Activated naive CD4-positive, alpha-beta T cell treated with anti-CD3 and anti-CD28 coated beads for 36 hours (primary cell): ENCODE measurements at regions not wholly inside any gene's neighbourhood (a gene's known extent, or its start where the extent isn't known, plus 50 kb on each side); places are given as distances from the start of the nearest gene placed in this dataset.

Source experiments
- CTCF ChIA-PET: fragments of 350-600 bp; sonication (Branson Sonifier 250); formaldehyde crosslinking; loops from one replicate; lab custom pipeline; 2021; ENCODE audit warnings: antibody characterized with exemption; lab: Charles Lee
- DNase-seq: peaks from one replicate; pipeline ENCODE4 v3.0.0-alpha.2; 2020
- H3K27ac Mint-ChIP-seq: one replicate; pipeline ENCODE4 v1.8.0; 2021; ENCODE audit warnings: mild to moderate bottlenecking, mixed read lengths
- H3K27me3 Mint-ChIP-seq: one replicate; pipeline ENCODE4 v1.8.0; 2021; ENCODE audit warnings: low read depth, mixed read lengths
- H3K36me3 Mint-ChIP-seq: one replicate; pipeline ENCODE4 v1.8.0; 2021; ENCODE audit warnings: low read depth, mixed read lengths
- H3K4me1 Mint-ChIP-seq: one replicate; pipeline ENCODE4 v1.8.0; 2021; ENCODE audit warnings: low read depth, mixed read lengths
- H3K4me3 Mint-ChIP-seq: one replicate; pipeline ENCODE4 v1.8.0; 2021; ENCODE audit warnings: mild to moderate bottlenecking, moderate library complexity, mixed read lengths
- H3K9me3 Mint-ChIP-seq: one replicate; pipeline ENCODE4 v1.8.0; 2021; ENCODE audit warnings: mixed read lengths
- intact Hi-C: fragments of 100-400 bp; cut with micrococcal nuclease; formaldehyde crosslinking; loops from one replicate; pipeline ENCODE4 v1.15.1; 2023

DNA sequence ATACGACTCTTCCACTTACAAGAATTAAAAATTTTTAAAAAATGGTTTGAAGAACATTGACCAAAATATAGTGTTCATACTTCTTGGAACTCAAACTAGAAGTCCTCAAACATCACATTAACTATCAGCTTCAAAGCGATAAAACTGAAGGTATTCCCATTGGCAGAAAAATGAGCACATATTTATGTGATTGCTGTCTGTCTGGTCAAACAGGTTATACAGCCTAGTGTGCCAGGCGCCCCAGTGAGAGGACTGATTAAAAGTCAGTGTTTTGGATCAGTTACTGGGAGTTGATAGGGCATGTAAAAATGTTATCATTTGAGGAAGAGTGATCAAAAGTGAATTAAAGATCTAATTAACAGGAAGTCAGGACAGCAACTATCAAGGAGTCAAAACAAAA is 738.8 kb downstream of the HDGFL1 start:
- intact Hi-C loops, result no loop called here
- Mint-ChIP-seq H3K36me3 (no peaks in the 10 kb centered on the region), H3K27me3 (no peaks in the 10 kb centered on the region), H3K9me3 (no peaks in the 10 kb centered on the region), H3K4me3 (no peak overlapping the region), H3K4me1 (no peaks in the 10 kb centered on the region), H3K27ac (no peak overlapping the region)
- CTCF ChIA-PET, result interaction anchor here (0.7 kb wide), 1 partner anchor 1124 kb away, joined by 3 read pairs; no protein-coding TSS in a partner anchor
- no peak for DNase-seq

DNA sequence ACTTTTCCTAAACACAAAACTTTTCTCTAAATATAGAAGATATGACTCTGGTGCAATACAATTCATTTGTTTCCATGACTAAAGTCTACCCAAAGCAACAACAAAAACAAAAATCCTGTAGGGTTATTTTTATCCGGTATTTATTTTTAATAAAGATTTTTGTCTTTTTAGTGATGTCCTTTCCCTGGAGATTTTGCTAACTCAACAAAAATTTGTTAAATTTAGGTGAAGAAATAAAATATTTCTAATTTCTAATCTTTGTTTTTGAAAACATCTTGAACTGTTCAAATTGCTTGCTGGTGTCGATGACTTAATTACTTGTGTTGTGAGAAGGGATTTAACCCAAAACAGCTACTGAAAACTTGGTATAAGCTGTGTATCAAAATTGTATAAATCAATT is 741.8 kb downstream of the HDGFL1 start:
- no peak for DNase-seq
- CTCF ChIA-PET, result no interaction called here
- H3K4me1 Mint-ChIP-seq, result no peaks in the 10 kb centered on the region
- no peak overlapping the region for H3K27ac Mint-ChIP-seq
- intact Hi-C loops, result no loop called here
- H3K9me3 Mint-ChIP-seq, result no peaks in the 10 kb centered on the region
- H3K27me3 Mint-ChIP-seq, result no peaks in the 10 kb centered on the region
- no peaks in the 10 kb centered on the region for H3K36me3 Mint-ChIP-seq
- no peak overlapping the region for H3K4me3 Mint-ChIP-seq

DNA sequence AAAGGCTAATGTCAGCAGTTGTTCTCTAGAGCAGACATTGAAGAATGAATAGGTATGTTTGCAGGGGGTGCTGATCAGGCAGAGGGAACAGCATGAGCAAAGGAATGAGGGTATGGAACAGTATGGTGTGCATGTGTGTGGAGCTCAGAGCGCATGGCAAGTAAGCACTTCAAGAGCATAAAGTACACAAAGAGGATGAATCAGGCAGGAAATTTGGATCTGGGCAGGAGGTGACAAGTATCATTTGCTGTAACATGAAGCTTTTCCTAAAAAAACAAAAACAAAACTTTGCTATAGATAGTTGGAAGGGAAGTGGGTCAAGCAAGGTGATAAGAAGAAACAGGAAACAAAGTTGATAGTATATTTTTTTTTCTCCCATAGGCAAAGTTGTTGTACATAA is 746.8 kb downstream of the HDGFL1 start:
- Mint-ChIP-seq H3K27me3 (no peaks in the 10 kb centered on the region), H3K9me3 (no peaks in the 10 kb centered on the region), H3K27ac (no peak overlapping the region), H3K4me1 (no peaks in the 10 kb centered on the region), H3K4me3 (no peak overlapping the region), H3K36me3 (no peaks in the 10 kb centered on the region)
- intact Hi-C loops, result no loop called here
- no peak for DNase-seq
- CTCF ChIA-PET, result interaction anchor here (0.5 kb wide), 1 partner anchor 42 kb away, joined by 4 read pairs; no protein-coding TSS in a partner anchor

DNA sequence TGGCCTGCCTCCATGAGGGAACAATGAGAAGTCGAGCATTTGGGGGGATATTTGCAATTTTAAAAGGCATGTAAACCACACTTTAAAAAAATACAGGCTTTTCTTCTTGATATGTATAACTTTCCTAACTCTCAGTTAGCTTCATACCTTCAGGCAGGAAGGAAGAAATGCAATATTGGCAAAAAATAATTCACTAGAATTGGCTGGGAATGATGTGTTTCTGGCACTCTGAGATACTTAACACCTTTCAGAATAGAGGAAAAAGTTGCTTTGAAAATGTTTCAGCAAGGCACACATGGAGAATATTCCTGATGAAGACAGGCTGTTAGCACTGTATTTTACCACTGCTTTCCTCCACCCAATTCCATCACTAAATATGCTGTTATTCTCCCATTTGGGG is 747.6 kb downstream of the HDGFL1 start:
- Mint-ChIP-seq H3K9me3 (no peaks in the 10 kb centered on the region), H3K4me1 (no peaks in the 10 kb centered on the region), H3K27me3 (no peaks in the 10 kb centered on the region), H3K27ac (no peak overlapping the region), H3K36me3 (no peaks in the 10 kb centered on the region), H3K4me3 (no peak overlapping the region)
- DNase-seq, result no peak
- CTCF ChIA-PET, result no interaction called here
- intact Hi-C loops, result no loop called here

DNA sequence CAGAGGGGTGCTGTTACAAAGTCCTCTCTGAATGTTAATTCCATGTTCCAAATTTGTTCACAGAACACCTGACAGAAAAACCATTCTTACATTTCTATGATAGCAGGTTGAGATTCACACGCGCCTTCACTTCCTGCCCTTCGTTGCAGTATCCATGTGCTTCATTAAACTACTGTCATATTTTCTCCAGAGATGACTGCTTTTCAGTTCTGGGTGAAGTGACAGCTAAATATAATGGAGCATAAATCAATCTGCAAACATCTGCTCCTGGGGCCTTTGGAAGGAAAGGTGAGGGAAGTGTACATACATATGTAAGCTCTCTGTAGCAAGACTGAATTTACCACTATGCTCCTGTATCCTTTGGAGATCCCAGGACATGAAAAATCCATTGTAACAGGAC is 750.2 kb downstream of the HDGFL1 start:
- intact Hi-C loops, result no loop called here
- Mint-ChIP-seq H3K9me3 (no peaks in the 10 kb centered on the region), H3K27ac (no peak overlapping the region), H3K4me1 (no peaks in the 10 kb centered on the region), H3K36me3 (no peaks in the 10 kb centered on the region), H3K4me3 (no peak overlapping the region), H3K27me3 (no peaks in the 10 kb centered on the region)
- CTCF ChIA-PET, result no interaction called here
- DNase-seq, result no peak

DNA sequence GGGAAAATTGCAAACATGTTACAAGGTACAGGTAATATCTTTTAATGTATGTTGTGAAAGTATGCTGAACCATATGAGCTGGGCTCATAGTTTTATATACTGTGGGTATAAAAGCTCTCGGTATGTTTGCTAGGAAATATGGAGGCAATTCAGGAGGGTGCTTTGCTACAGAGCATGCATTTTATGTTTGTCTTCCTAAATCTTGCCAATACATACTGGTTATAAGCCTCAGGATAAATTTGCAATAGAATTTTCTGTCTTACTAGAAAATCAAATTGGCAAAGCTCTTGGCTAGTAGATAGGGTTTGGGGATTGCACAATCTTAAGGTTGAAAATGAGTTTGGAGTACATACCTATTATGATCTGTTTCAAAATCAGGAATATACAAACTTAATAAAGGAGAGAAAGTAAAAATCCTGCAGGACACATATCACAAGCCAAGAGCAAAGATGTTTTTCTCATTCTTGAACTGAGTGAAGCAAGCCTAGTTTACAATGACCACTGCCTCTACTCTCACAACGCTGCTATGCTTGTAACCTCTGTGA is 751.2 kb downstream of the HDGFL1 start:
- Mint-ChIP-seq H3K27ac (no peak overlapping the region), H3K9me3 (no peaks in the 10 kb centered on the region), H3K4me1 (no peaks in the 10 kb centered on the region), H3K4me3 (no peak overlapping the region), H3K27me3 (no peaks in the 10 kb centered on the region), H3K36me3 (no peaks in the 10 kb centered on the region)
- intact Hi-C loops, result no loop called here
- CTCF ChIA-PET, result no interaction called here
- no peak for DNase-seq

DNA sequence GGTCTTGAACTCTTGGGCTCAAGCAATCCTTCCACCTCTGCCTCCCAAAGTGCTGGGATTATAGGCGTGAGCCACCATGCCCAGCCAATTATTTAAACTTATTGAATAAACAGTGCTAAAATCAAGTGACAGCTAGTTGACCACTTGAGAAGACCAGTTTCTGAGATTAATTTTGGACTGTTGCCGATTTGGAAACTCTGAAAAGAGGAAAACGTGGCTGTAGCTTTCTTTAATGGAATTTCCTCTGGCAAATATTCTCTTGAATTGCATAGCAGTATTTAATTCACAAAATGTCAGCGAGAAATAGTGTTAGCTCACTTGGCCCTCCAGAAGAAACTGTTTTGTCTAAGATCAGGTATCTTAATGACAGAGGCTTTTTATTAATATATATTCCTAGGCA is 754.5 kb downstream of the HDGFL1 start:
- no peaks in the 10 kb centered on the region for H3K36me3 Mint-ChIP-seq
- no peak overlapping the region for H3K4me3 Mint-ChIP-seq
- no peak for DNase-seq
- CTCF ChIA-PET, result no interaction called here
- H3K9me3 Mint-ChIP-seq, result peaks cover 3% of the 10 kb centered on the region
- H3K27ac Mint-ChIP-seq, result no peak overlapping the region
- intact Hi-C loops, result no loop called here
- H3K27me3 Mint-ChIP-seq, result no peaks in the 10 kb centered on the region
- no peaks in the 10 kb centered on the region for H3K4me1 Mint-ChIP-seq

DNA sequence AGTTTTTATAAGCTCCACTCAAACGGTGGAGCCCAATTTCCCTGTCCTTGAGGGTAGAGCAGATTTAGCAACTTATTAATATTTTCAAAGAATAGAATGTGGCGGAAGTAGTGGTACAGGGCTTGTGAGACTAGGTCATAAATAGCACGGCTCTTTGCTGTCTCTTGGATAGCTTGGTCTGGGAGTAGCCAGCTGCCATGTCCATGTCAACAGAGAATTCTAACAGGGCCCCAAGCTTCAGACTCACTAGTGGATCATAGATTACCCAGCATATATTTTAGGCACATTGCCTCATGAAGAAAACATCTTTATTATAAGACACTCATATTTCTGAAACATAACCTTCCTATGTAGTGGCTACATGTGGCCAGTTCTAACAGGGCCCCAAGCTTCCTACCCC is 755.7 kb downstream of the HDGFL1 start:
- H3K27ac Mint-ChIP-seq, result no peak overlapping the region
- no peaks in the 10 kb centered on the region for H3K27me3 Mint-ChIP-seq
- no peaks in the 10 kb centered on the region for H3K36me3 Mint-ChIP-seq
- no peaks in the 10 kb centered on the region for H3K4me1 Mint-ChIP-seq
- H3K4me3 Mint-ChIP-seq, result no peak overlapping the region
- no peak for DNase-seq
- CTCF ChIA-PET, result no interaction called here
- intact Hi-C loops, result no loop called here
- peaks cover 3% of the 10 kb centered on the region for H3K9me3 Mint-ChIP-seq

DNA sequence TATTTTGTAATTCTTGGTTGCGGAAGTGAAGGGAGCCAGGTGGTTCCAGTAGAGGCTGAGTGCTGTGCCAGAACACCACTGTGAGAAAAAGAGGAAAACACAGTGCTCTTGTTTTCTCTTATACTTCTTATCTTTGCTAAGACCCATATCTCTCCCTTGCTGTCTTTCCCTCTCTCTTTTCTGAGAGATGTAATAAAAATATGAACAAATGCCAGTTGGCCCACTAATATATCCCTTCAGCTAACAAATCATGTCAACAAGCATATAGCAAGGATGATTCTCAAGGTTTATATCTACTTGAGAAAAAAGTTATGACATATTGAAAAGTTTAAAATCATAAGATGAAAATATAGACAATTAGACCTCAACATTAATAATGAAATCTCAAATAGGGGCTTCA is 758.3 kb downstream of the HDGFL1 start:
- Mint-ChIP-seq H3K27ac (no peak overlapping the region), H3K9me3 (peaks cover 3% of the 10 kb centered on the region), H3K27me3 (no peaks in the 10 kb centered on the region), H3K4me1 (no peaks in the 10 kb centered on the region), H3K4me3 (no peak overlapping the region), H3K36me3 (no peaks in the 10 kb centered on the region)
- no peak for DNase-seq
- CTCF ChIA-PET, result no interaction called here
- intact Hi-C loops, result no loop called here

DNA sequence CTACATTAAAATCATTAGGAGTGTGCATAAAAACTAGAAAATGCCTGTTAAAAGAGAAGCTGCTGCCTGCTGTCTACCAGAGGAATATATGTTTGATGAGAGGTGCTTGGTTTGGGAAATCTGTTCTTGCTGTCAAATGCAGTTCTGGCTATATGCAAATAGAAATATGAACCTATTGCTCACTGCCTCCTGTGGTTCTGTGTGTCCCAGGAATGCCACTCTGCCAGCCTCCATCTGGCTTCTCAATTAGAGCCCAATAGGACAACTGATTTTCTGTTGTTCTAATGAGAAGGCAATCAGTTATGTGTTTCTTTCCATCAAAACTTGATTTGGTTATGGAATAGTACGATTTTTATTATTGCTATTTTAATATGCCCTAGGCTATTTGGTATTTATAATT is 759.7 kb downstream of the HDGFL1 start:
- CTCF ChIA-PET, result no interaction called here
- no peak for DNase-seq
- Mint-ChIP-seq H3K36me3 (no peaks in the 10 kb centered on the region), H3K27me3 (no peaks in the 10 kb centered on the region), H3K9me3 (peaks cover 3% of the 10 kb centered on the region), H3K4me1 (no peaks in the 10 kb centered on the region), H3K4me3 (no peak overlapping the region), H3K27ac (no peak overlapping the region)
- intact Hi-C loops, result no loop called here

DNA sequence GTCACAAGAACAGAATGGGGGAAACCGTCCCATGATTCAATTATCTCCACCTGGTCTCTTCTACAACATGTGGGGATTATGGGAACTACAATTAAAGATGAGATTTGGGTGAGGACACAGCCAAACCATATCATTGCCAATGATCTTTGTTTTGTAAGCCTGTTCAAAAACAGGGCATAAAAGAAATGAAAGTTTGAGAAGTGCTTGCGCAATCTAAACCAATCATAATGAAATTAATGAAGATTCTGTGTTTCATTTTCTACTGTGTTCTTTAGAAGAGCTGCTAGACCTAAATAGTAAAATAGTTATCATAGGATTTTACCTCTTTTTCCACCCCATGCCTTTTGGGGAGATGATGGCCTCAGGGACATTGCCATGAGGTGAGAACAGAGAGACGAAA is 761.3 kb downstream of the HDGFL1 start:
- H3K9me3 Mint-ChIP-seq, result peaks cover 3% of the 10 kb centered on the region
- no peak for DNase-seq
- intact Hi-C loops, result no loop called here
- no peaks in the 10 kb centered on the region for H3K4me1 Mint-ChIP-seq
- H3K27ac Mint-ChIP-seq, result no peak overlapping the region
- no peak overlapping the region for H3K4me3 Mint-ChIP-seq
- CTCF ChIA-PET, result no interaction called here
- H3K36me3 Mint-ChIP-seq, result no peaks in the 10 kb centered on the region
- H3K27me3 Mint-ChIP-seq, result no peaks in the 10 kb centered on the region

DNA sequence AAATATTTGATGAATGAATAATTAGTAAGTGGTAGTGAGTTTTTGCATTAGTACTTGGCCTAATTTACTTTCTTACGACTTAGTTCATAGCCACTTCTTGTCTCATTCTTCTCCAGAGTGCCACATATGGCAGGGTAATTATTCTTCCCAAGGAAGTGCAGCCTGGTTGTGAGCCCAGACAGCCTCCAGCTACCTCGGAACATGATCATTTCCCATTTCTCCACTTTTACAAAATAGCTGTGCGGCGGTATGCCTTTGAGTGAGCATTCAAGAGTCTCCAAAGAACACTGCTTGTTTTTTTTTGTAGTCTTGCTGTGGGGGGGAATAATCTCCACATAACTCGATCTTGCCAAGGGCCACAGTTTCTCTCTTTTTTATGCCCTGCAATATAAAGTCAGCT is 765.0 kb downstream of the HDGFL1 start:
- H3K27me3 Mint-ChIP-seq, result no peaks in the 10 kb centered on the region
- DNase-seq, result no peak
- H3K36me3 Mint-ChIP-seq, result no peaks in the 10 kb centered on the region
- no peaks in the 10 kb centered on the region for H3K4me1 Mint-ChIP-seq
- H3K4me3 Mint-ChIP-seq, result no peak overlapping the region
- intact Hi-C loops, result no loop called here
- H3K27ac Mint-ChIP-seq, result no peak overlapping the region
- H3K9me3 Mint-ChIP-seq, result no peaks in the 10 kb centered on the region
- CTCF ChIA-PET, result no interaction called here

DNA sequence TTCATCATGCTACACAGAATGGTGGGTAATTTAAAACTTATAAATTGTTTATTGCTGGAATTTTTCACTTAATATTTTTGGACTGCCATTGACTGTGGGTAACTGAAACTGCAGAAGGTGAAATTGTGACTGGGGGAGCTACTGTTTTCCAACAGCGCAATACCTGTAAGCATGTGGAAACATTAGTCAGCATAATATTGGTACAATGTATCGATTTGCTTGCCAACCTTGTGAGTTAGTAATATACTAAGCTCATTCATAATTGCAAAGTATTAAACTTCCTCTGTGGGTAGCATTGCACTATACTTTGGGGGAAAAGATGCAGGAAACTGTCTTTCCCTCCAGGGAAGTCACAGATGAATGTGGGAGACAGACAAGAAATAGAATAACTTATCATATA is 766.5 kb downstream of the HDGFL1 start:
- no peak overlapping the region for H3K27ac Mint-ChIP-seq
- no peaks in the 10 kb centered on the region for H3K4me1 Mint-ChIP-seq
- no peaks in the 10 kb centered on the region for H3K36me3 Mint-ChIP-seq
- no peak for DNase-seq
- CTCF ChIA-PET, result no interaction called here
- no peak overlapping the region for H3K4me3 Mint-ChIP-seq
- no peaks in the 10 kb centered on the region for H3K9me3 Mint-ChIP-seq
- intact Hi-C loops, result no loop called here
- H3K27me3 Mint-ChIP-seq, result no peaks in the 10 kb centered on the region

DNA sequence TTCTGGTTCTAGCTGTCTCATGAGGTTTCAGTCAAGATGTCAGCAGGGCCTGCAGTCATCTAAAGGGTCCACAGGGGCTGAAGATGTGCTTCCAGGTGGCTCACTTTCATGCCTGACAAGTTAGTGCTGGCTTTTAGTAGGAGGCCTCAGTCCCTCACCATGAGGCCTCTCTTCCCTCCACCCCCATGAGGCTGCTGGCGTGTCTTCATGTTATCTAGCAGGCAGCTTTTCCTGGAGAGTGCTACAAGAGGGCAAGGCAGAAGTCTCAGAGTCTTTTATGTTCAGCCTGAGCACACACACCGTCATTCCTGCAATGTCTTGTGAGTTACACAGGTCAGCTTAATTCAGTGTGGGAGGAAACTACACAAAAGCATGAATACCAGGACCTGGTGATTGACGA is 769.9 kb downstream of the HDGFL1 start:
- intact Hi-C loops, result no loop called here
- no peaks in the 10 kb centered on the region for H3K9me3 Mint-ChIP-seq
- H3K4me3 Mint-ChIP-seq, result no peak overlapping the region
- H3K4me1 Mint-ChIP-seq, result no peaks in the 10 kb centered on the region
- no peaks in the 10 kb centered on the region for H3K27me3 Mint-ChIP-seq
- no peak for DNase-seq
- no peaks in the 10 kb centered on the region for H3K36me3 Mint-ChIP-seq
- CTCF ChIA-PET, result no interaction called here
- H3K27ac Mint-ChIP-seq, result no peak overlapping the region
